ENCODE measurements at regions not wholly inside any gene's neighbourhood (a gene's known extent, or its start where the extent isn't known, plus 50 kb on each side); places are given as distances from the start of the nearest gene placed in this dataset.

DNA sequence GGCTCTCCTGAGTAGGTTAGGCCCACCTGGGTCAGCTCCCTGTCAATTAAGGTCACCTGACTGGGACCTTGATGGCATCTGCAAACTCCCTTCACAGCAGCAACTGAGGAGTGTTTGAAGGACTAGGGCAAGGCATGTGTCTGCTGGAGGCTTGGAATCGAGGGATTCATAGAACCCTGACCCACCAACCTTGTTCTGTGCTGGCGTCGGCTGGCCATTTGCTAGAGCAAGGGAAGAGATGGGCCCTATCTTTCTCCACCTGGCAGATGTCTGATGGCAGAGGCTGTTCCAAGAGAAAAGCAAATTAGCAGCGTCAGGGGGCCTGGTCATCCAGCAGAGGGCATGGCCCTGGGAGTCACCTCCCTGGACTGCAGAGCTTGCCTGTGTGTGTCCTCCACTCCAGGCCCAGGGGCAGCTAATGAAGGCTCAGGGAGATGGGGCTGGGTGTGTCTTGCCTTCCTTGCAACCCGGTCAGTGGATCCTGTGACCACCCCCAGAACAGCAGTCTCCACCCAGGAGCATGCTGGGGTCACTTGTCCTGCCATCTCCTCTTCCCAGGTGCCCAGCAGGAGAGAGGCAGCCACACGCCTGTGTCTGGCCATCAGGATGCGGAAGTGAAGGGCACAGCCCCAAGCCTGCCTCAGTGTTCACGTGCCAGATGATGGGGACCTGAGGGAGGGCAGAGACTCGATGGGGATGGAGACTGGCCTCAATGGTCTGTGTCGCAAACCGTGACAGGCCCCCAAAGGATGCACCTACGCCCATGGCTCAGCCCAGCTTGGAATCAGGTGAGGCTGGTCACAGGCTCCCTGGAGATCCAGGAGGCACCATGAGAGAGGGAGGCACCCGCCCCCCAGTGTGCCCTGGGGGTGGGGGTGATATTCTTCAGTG lies 53.9 kb downstream of the BARX1 start:
- TF ChIP-seq, protein P1, sequence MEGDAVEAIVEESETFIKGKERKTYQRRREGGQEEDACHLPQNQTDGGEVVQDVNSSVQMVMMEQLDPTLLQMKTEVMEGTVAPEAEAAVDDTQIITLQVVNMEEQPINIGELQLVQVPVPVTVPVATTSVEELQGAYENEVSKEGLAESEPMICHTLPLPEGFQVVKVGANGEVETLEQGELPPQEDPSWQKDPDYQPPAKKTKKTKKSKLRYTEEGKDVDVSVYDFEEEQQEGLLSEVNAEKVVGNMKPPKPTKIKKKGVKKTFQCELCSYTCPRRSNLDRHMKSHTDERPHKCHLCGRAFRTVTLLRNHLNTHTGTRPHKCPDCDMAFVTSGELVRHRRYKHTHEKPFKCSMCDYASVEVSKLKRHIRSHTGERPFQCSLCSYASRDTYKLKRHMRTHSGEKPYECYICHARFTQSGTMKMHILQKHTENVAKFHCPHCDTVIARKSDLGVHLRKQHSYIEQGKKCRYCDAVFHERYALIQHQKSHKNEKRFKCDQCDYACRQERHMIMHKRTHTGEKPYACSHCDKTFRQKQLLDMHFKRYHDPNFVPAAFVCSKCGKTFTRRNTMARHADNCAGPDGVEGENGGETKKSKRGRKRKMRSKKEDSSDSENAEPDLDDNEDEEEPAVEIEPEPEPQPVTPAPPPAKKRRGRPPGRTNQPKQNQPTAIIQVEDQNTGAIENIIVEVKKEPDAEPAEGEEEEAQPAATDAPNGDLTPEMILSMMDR (IDR thresholded peaks at IDR 0.05), result no peak
- no peak for TF ChIP-seq POLR2A (IDR thresholded peaks at IDR 0.05)
- intact Hi-C loops (cut with DNase I; ENCODE audit: low total_unique reads), result no loop called here
- peak in 1 of 2 donors; percentile 80 for DNase-seq (ENCODE audit: low spot score in 2 of 2)
- WGBS, 2 donors, result 84 to 86% methylated on average over 13 of the region's 13 CpGs
- H3K4me3 ChIP-seq (ENCODE audit: low read depth, poor library complexity, severe bottlenecking), result no peak overlapping the region

DNA sequence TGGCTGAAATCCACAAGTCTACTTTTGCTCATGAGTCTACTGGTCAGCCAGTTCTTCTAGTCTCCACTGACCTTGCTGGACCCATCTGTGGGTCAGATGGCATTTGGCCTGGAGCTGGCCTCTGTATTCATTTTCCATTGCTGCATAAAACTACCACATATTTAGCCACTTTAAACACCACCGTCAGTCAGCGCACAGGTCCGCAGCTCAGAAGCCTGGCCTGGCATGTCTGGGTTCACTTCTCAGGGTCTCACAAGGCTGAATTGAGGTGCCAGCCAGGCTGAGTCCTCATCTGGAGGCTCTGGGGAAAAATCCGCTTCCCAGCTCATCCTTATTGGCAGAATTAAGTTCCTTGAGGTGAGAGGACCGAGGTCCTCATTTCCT lies 54.7 kb downstream of the BARX1 start:
- no peak overlapping the region for H3K4me3 ChIP-seq (ENCODE audit: low read depth, poor library complexity, severe bottlenecking)
- WGBS, 2 donors, result 90 to 93% methylated on average over 5 of the region's 5 CpGs
- peak in 1 of 2 donors; percentile 57 for DNase-seq (ENCODE audit: low spot score in 2 of 2)
- TF ChIP-seq POLR2A (IDR thresholded peaks at IDR 0.05), result no peak
- TF ChIP-seq, protein P1 (IDR thresholded peaks at IDR 0.05), result no peak
- intact Hi-C loops (cut with DNase I; ENCODE audit: low total_unique reads), result no loop called here

DNA sequence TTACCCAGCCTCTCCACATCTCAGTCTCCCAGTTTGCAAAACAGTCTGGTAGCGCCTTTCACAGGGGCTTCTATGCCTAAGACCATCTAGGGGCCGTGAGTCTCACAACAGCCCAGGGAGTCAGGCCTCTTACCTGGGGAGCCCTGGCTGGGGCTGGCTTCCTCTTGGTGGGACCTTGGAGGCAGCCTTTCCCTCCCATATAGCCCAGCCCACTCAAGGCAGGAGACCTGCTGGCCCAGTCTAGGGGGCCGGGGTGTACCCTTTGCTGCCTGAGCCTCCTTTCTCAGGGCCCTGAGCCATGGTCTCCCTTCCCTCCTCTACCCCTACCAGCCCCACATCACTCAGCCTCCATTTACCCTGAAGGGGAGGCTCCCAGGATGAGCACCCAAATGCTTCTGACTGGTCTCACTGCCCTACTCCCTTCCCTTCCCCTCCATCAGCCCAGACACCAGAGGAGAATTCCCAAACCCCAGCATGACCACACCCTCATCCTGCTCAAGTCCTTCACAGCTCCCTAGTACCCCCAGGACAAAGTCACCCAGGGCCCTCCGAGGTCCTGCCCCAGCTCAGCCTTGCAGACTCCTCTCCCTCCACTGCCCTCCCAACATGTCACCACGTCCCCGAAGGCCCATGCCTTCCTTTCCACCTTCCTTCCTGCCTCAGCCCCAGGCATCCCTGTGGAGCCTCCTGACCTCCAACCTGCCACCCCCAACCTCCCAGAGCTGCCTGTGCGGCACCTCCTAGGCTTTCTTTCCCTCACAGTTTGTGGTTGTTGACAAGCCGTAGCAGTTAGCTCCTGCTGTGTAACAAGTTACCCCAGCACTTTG lies 55.3 kb downstream of the BARX1 start:
- peak in 1 of 2 donors; percentile 58 for DNase-seq (ENCODE audit: low spot score in 2 of 2)
- no peak overlapping the region for H3K4me3 ChIP-seq (ENCODE audit: low read depth, poor library complexity, severe bottlenecking)
- intact Hi-C loops (cut with DNase I; ENCODE audit: low total_unique reads), result no loop called here
- WGBS, 2 donors, result 89 to 90% methylated on average over 8 of the region's 8 CpGs
- TF ChIP-seq POLR2A (IDR thresholded peaks at IDR 0.05), result no peak
- TF ChIP-seq, protein P1 (IDR thresholded peaks at IDR 0.05), result no peak

DNA sequence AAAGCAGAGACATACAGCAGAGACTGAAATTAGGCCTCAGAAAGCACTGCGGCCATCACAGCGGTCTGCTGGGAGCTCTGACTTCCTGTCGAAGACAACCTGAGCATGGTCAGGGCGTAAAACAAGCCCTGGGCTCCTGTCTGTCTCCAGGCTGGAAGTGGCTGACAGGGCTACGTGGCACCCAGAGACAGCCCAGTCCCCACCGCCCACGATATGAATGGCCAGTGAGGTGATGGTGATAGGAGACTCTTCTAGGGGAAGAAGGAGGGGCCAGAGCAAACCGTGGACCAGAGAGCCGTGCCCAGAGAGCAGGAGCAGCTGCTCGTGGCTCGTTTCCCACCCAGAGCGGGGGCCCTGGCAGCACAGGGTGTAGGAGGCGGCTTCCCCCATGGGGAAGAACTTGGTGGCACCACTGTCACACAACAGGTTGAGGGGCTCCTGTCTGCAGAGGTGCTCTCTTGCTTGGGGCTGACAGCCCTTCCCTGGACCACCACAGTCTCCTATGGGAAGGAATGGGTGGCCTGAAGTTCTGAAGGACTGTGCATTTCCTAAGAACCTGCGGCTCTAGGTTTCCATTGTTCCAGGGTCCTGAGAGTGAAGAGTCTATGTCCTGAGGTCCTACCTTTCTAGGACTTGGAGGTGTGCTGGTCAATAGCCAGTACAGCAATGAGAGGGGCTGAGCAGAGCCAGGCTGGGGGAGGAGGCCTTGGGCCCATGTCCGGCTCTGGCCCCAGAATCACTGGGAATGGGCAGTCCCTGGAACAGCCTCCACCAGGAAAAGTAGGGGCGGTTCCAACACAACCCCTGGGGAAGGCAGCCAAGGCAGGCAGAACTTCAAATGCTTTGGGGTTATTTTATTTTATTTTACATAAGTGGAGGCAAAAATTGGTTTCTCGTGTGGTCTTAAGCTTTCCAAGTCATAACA lies 56.4 kb downstream of the BARX1 start:
- no peak overlapping the region for H3K4me3 ChIP-seq (ENCODE audit: low read depth, poor library complexity, severe bottlenecking)
- TF ChIP-seq, protein P1 (IDR thresholded peaks at IDR 0.05), result no peak
- no peak for TF ChIP-seq POLR2A (IDR thresholded peaks at IDR 0.05)
- 71 to 77% methylated on average over 15 to 17 of the region's 17 CpGs for WGBS, 2 donors
- intact Hi-C loops (cut with DNase I; ENCODE audit: low total_unique reads), result no loop called here
- DNase-seq (ENCODE audit: low spot score in 2 of 2), result peak in 1 of 2 donors; percentile 50

DNA sequence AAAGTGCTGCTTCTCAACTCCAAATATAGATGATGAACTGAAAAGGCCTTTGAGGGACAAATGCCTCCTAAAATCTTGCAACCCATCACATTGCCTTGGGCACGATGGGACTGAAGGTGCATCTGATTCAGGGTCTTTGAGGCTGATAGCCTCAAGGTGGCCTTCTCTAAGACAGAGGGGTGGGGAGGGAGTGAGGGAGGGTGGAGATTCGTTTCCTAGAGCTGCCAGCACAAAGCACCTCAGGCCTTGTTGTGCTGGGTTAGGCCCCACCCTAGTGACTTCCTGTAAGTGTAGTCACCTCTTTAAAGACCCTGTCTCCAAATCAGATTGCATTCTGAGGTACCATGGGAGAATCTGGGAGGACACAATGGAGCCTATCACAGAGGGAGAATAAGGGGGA lies 57.1 kb downstream of the BARX1 start:
- TF ChIP-seq POLR2A (IDR thresholded peaks at IDR 0.05), result no peak
- TF ChIP-seq, protein P1 (IDR thresholded peaks at IDR 0.05), result no peak
- DNase-seq (ENCODE audit: low spot score in 2 of 2), result peak in 1 of 2 donors; percentile 54
- WGBS, 2 donors, result 30 to 31% methylated on average over 2 of the region's 2 CpGs
- intact Hi-C loops (cut with DNase I; ENCODE audit: low total_unique reads), result no loop called here
- no peak overlapping the region for H3K4me3 ChIP-seq (ENCODE audit: low read depth, poor library complexity, severe bottlenecking)
